Activated T-cell treated with anti-CD3 and anti-CD28 coated beads for 48 hours (primary cell): ENCODE measurements at regions not wholly inside any gene's neighbourhood (a gene's known extent, or its start where the extent isn't known, plus 50 kb on each side); places are given as distances from the start of the nearest gene placed in this dataset.
"Not testable (repeated sequence)": the region's sequence is repeated elsewhere in the genome, so short reads cannot be mapped to it uniquely, and the experiment has no call there.

ENCODE experiments used
- DNase-seq: peaks from one replicate; pipeline ENCODE4 v3.0.0-alpha.2; 2020; ENCODE audit warnings: low read depth

GRCh38 chr3:109656225-109656624 lies 318.9 kb upstream of the DPPA4 start:
- DNase-seq: no peak

- no peak for DNase-seq
Observed at GRCh38 chr3:109678600-109678999, 341.3 kb upstream of the DPPA4 start.

DNA sequence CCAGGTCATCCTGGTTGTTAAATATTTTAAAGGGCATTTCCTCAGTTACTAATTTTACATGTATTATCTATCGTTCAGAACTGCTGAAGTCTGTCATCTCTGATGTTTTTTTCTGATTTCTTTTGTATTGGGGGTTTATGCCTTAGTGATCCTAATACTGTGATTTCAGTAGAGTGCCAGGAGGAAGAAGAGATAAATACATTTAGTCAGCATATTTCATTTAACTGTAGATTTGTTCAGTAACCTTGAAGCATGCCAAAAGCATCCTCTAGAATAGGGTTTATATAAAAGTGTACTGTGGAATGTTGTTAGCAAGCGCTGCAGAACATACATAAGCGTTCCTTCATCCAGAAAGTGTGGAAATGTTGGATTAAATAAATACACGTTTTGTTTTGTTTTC lies 342.3 kb upstream of the DPPA4 start:
- DNase-seq: no peak

- DNase-seq: no peak
Observed at GRCh38 chr3:109683746-109684145, 346.4 kb upstream of the DPPA4 start.

DNA sequence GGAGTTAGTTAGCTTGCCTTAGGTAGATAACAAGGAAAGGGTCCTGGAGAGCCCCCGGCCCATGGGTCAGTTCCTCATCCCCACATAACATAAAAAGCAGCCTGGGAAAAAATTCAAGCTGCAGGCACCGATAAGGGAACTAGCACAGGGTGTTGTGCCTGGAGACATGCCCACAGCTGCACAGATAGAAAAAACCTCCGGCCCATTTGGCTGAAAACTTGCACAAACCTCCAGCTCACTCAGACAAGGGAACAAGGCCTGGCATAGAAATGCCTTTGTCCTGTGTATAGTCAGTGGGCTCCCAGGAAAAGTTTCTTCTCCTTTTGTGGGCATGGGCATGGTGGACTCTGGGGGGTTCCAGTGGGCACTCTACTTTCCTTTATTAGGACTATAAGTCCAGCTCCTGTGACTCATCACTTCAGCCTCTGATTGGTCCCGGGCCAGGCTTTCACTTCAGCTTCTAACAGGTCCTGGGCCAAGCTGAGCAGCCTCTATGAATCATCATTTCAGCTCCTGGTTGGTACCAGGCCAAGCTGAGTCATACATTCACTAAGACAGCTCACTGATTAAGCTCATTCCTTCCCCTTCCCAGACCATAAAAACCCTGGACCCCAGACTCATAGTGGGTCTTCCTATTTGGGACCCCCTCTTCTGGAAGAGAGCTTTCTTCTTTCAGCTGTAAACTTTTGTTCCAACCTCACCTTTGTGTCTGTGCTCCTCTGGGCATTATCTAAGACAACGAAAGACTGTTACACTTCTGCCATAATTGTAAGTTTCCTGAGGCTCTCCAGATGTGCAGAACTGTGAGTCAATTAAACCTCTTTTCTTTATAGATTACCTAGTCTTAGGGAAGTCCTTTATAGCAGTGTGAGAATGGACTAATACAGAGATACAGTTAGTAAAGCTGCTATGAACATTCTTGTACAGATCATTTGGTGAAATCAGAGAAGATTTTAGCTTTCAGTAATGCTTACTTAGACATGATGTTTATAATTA lies 348.0 kb upstream of the DPPA4 start:
- DNase-seq: no peak

GRCh38 chr3:109687626-109688025 lies 350.3 kb upstream of the DPPA4 start:
- DNase-seq: no peak

GRCh38 chr3:109696932-109697331 lies 359.6 kb upstream of the DPPA4 start:
- DNase-seq: no peak

DNA sequence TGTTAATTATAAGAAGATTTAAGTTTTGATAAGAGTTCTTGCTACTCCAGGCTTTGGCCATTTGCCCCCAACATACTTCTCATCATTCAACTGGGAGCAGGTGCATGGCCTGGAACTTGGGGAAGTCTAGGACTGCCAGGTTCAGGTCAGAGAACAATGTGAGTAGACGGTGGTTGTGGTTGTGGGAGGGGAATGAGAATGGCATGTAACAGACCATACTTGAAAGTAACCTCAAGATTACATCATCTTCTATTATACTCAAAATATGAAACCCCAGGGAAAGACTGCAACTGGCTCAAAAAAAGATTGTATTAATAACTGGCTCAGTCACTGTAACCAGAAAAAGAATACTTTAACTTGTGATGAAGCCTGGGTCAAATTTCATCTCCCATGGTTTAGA lies 364.9 kb upstream of the DPPA4 start:
- DNase-seq: no peak

DNA sequence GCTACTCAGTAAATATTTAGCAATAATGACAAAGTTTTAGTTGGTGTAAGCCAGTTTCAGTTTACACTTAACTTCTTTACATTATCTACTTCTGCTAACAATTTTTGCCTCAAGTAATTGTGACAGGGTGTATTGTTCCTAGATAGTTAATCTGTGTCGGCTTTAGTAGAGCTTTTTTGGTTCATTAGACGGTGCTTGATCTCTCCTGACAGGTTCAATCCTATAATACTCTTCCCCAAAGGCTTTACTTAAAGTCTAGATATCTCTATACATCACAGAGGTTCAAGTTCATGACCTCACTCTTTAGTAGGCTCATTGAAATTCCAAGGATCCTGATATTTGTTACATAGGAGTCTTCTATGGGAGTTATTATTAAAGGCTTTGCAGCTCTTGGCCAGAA lies 365.6 kb upstream of the DPPA4 start:
- no peak for DNase-seq

DNA sequence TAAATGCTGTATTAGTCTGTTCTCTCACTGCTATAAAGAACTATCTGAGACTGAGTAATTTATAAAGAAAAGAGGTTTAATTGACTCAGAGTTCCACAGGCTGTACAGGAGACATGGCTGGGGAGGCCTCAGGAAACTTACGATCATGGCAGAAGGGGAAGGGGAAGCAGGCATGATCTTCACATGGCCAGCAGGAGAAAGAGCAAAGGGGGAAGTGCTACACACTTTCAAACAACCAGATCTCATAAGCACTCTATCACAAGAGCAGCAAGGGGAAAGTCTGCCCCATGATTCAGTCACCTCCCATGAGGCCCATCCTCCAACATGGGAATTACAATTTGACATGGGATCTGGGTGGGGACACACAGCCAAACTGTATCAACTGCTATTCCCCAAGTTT lies 367.8 kb upstream of the DPPA4 start:
- DNase-seq: not testable (repeated sequence)

DNA sequence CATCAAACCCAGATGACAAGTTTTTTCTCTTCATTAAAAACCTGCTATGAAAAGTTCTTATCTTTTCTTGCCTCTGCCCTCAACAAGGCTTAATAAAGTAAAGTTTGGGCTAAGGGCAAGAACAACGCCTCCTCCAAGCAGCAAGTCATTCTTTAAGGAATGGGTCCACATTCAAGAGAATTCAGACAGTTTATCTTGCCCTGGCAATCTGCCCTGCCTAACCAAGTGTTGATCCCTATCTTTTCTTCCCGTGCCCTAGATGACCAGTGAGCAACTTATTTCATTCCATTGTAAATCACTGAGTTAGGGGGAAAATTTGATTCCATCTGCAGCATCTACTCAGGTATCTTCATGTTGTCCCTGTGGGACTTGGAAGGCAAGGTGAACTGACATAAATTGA lies 370.3 kb upstream of the DPPA4 start:
- no peak for DNase-seq

DNA sequence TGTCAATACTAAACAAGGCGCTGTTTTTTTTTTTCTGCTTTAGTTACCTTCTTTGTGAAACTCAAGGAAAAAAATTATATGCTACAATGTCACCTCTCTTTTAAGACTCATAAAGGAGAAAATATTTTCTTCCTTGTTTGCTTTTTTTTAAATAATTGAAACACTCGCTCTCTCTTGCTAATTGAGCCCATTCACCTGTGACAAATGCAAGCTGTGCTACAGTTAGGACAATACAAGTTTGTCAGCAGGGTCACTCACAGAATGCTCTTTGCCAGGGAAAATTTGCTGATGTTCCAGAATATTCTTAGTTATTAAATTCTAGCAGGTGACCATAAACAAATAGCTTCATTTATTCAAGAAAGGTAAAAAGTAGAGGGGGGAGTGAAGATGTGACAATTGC lies 375.9 kb upstream of the DPPA4 start:
- no peak for DNase-seq

- DNase-seq: no peak
Observed at GRCh38 chr3:109715707-109716106, 378.4 kb upstream of the DPPA4 start.

DNA sequence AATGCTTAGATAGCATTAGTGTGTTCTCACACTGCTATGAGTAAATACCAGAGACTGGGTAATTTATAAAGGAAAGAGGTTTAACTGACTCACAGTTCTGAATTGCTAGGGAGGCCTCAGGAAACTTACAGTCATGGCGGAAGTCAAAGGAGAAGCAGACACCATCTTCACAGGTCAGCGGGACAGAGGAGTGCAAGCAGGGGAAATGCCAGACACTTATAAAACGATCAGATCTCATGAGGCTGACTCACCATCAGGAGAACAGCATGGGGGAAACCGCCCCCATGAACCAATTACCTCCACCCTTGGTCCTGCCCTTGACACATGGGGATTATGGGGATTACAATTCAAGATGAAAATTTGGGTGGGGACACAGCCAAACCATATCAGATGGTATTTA lies 381.5 kb upstream of the DPPA4 start:
- no peak for DNase-seq

- DNase-seq: no peak
Observed at GRCh38 chr3:109728861-109729494, 391.6 kb upstream of the DPPA4 start.

GRCh38 chr3:109731639-109732473 lies 394.5 kb upstream of the DPPA4 start:
- DNase-seq: peak; percentile 16

- DNase-seq: no peak
Observed at GRCh38 chr3:109743981-109744380, 406.6 kb upstream of the DPPA4 start.

DNA sequence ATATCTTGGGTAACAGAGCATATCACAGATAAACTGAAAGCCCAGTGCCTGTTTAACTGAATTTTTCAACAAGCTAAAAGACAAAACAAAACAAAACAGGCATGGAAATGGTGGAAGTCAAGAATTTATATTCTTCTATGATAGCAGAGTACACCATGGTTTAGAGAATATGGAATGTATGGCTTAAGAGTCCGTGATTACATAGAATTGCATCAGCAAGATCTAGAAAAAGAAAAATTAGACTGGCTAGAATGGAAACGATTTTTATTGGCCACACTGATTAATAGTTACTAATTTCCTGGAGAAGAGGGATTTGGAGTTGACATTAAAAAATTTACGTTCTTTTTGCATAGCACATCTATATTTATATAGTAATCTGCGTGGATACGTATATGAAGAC lies 435.2 kb upstream of the DPPA4 start:
- no peak for DNase-seq

- DNase-seq: no peak
Observed at GRCh38 chr3:109774108-109774507, 436.8 kb upstream of the DPPA4 start.

GRCh38 chr3:109784285-109784684 lies 446.9 kb upstream of the DPPA4 start:
- no peak for DNase-seq

- DNase-seq: no peak
Observed at GRCh38 chr3:109784852-109785631, 447.7 kb upstream of the DPPA4 start.

DNA sequence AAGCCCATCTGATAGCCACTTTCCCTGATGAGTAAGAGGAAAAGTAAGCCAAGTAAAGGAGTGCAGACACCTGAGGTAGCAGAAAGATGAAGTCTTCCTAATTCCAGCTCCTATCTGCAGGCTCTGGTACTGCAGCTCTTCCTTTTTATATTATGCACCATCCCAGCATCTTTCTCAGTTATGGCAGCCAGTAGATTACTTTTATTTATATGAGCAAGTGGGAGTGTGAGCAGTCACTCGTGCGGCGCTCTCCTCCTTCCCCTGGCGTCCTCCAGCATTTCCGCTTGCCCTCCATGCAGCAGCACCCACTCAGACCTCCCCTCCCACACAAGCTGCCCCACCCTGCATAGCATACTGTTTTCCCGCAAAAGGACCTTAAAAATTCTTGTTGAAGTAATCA lies 465.9 kb upstream of the DPPA4 start:
- DNase-seq: no peak
